Mesothelial cell of epicardium (in vitro differentiated cells): ENCODE measurements at regions not wholly inside any gene's neighbourhood (a gene's known extent, or its start where the extent isn't known, plus 50 kb on each side); places are given as distances from the start of the nearest gene placed in this dataset.

Source experiments
- DNase-seq, 2 experiments: peaks; one replicate each; pipeline ENCODE4 v3.0.0; 2021; ENCODE audit warnings: low spot score in 2 of 2; ENCODE audit not compliant: unreplicated experiment in 2 of 2
- H3K27ac Mint-ChIP-seq: 2 replicates; pipeline ENCODE4 v1.8.0; 2021; ENCODE audit warnings: mixed read lengths
- H3K27me3 Mint-ChIP-seq: 2 replicates; pipeline ENCODE4 v1.8.0; 2021; ENCODE audit warnings: low read depth, mixed read lengths
- H3K36me3 Mint-ChIP-seq: 2 replicates; pipeline ENCODE4 v1.8.0; 2021; ENCODE audit warnings: mixed read lengths
- H3K4me1 Mint-ChIP-seq: 2 replicates; pipeline ENCODE4 v1.8.0; 2021; ENCODE audit warnings: mixed read lengths
- H3K4me3 Mint-ChIP-seq: 2 replicates; pipeline ENCODE4 v1.8.0; 2021; ENCODE audit warnings: mild to moderate bottlenecking, moderate library complexity, mixed read lengths
- H3K9me3 Mint-ChIP-seq: 2 replicates; pipeline ENCODE4 v1.8.0; 2021; ENCODE audit warnings: mixed read lengths
- CTCF ChIP-seq: fragments of 200-600 bp; sonication (generic); IDR thresholded peaks from one replicate; pipeline ENCODE4 v1.5.0; 2021; ENCODE audit warnings: antibody characterized with exemption; ENCODE audit not compliant: unreplicated experiment

GRCh38 chr1:94336991-94337390 lies 81.2 kb upstream of the ABCD3 start:
- no peak overlapping the region for H3K27ac Mint-ChIP-seq
- no peaks in the 10 kb centered on the region for H3K36me3 Mint-ChIP-seq
- H3K4me3 Mint-ChIP-seq, result no peak overlapping the region

DNA sequence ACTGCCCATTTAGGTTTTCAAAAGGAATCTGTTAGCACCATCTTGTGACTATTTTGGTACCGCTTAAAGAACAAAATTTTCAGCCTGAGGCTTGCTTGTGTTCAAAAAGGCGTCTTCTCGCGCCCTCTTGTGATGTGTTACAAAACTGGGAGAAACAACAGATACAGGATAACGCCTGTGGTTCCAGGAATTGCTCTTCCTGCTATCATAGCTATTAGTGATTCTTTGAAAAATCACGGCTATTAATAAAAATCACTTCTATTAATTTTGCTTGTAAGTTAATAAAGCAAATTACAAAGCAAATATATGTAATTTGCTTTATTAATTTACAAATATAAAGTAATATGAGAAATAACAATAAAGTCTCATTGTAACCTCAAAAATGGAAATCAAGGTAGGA lies 82.2 kb upstream of the ABCD3 start:
- DNase-seq, result peak in 1 of 2 experiments; percentile 65
- Mint-ChIP-seq H3K4me1 (peaks cover 31% of the 10 kb centered on the region), H3K4me3 (no peak overlapping the region), H3K36me3 (no peaks in the 10 kb centered on the region), H3K27me3 (no peaks in the 10 kb centered on the region), H3K27ac (peak overlapping the region; percentile 69), H3K9me3 (no peaks in the 10 kb centered on the region)
- peak; percentile 67 for TF ChIP-seq CTCF

More at GRCh38 chr1:94336991-94337390, 81.2 kb upstream of the ABCD3 start:
- H3K27me3 Mint-ChIP-seq, result no peaks in the 10 kb centered on the region
- peaks cover 31% of the 10 kb centered on the region for H3K4me1 Mint-ChIP-seq
- no peaks in the 10 kb centered on the region for H3K9me3 Mint-ChIP-seq
- no peak for TF ChIP-seq CTCF
- DNase-seq, result no peak

- Mint-ChIP-seq H3K9me3 (no peaks in the 10 kb centered on the region), H3K27ac (peak overlapping the region; percentile 97), H3K36me3 (no peaks in the 10 kb centered on the region), H3K4me3 (no peak overlapping the region), H3K4me1 (peaks cover 31% of the 10 kb centered on the region), H3K27me3 (no peaks in the 10 kb centered on the region)
- no peak for TF ChIP-seq CTCF
- no peak for DNase-seq
These were observed 82.7 kb upstream of the ABCD3 start for GRCh38 chr1:94335447-94335846.

- no peak for DNase-seq
- Mint-ChIP-seq H3K27me3 (no peaks in the 10 kb centered on the region), H3K4me3 (no peak overlapping the region), H3K9me3 (no peaks in the 10 kb centered on the region), H3K27ac (peak overlapping the region; percentile 97), H3K4me1 (peaks cover 38% of the 10 kb centered on the region), H3K36me3 (no peaks in the 10 kb centered on the region)
- TF ChIP-seq CTCF, result no peak
These were observed 83.4 kb upstream of the ABCD3 start for GRCh38 chr1:94334764-94335163.

DNA sequence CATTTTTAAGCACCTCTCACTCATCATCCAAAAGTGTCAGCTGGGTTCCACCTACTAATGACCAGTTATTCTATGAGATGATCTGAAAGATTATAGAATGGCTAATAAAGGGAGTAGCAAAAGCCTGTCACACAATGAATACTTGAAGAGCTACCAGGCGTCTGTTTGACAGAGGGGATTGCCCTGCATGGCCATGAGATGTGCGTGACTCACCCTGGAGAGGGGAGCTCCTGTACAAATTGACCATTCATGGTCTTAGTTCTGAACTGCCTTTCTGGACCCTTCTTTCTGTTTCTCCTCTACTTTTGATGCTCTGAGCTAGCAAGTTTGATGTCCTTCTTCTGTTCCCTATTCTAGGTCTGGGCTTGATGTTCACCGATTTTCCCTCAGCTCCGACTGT lies 85.2 kb upstream of the ABCD3 start:
- H3K4me3 Mint-ChIP-seq, result no peak overlapping the region
- H3K4me1 Mint-ChIP-seq, result peaks cover 53% of the 10 kb centered on the region
- H3K36me3 Mint-ChIP-seq, result no peaks in the 10 kb centered on the region
- no peaks in the 10 kb centered on the region for H3K9me3 Mint-ChIP-seq
- DNase-seq, result no peak
- H3K27ac Mint-ChIP-seq, result peak overlapping the region; percentile 55
- no peaks in the 10 kb centered on the region for H3K27me3 Mint-ChIP-seq
- no peak for TF ChIP-seq CTCF

DNA sequence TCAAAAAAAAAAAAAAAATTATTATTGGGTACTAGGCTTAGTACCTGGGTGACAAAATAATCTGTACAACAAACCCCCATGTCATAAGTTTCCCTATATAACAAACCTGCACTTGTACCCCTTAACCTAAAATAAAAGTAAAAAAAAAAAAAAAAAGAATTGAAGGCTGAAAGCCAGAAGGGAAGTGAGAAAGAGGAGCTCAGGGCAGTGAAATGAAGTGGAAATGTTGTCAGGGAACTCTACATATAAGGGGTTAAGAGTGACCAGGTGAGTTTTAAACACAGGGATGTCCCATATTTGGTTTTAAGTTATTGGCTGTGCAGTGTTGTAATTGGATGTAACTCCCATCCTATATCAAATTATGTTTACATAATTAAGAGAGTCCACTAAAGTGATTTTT lies 85.7 kb upstream of the ABCD3 start:
- Mint-ChIP-seq H3K36me3 (no peaks in the 10 kb centered on the region), H3K9me3 (no peaks in the 10 kb centered on the region), H3K4me1 (peaks cover 56% of the 10 kb centered on the region), H3K27me3 (no peaks in the 10 kb centered on the region), H3K4me3 (no peak overlapping the region), H3K27ac (peak overlapping the region; percentile 55)
- DNase-seq, result no peak
- no peak for TF ChIP-seq CTCF
